A673 (cell line): ENCODE measurements at regions not wholly inside any gene's neighbourhood (a gene's known extent, or its start where the extent isn't known, plus 50 kb on each side); places are given as distances from the start of the nearest gene placed in this dataset.

ENCODE experiments used
- BruUV-seq: library from RNA; stranded (reverse); fragments of 400-500 nt; replicated peaks from 2 replicates; lab custom pipeline; 2021; lab: Mats Ljungman, UMichigan
- CTCF ChIA-PET: fragments of 300-600 bp; sonication (Branson Sonifier 250); formaldehyde crosslinking; loops from one replicate; lab custom pipeline; 2022; ENCODE audit warnings: antibody characterized with exemption; lab: Charles Lee
- POLR2A ChIA-PET: fragments of 300-600 bp; sonication (Branson Sonifier 250); formaldehyde crosslinking; loops from one replicate; lab custom pipeline; 2022; ENCODE audit warnings: antibody characterized with exemption; ENCODE audit not compliant: low non-redundant PET; lab: Charles Lee
- DNase-seq: peaks from one replicate; pipeline ENCODE4 v3.0.0-alpha.2; 2015; ENCODE audit warnings: low spot score
- H3K27ac ChIP-seq: fragments of 200-600 bp; sonication (generic); 2 replicates; pipeline ENCODE4 v1.5.1; 2016; ENCODE audit warnings: mixed run types, low read depth, mild to moderate bottlenecking, mixed read lengths, antibody characterized with exemption, low read length; ENCODE audit not compliant: poor library complexity, severe bottlenecking
- H3K27me3 ChIP-seq: fragments of 200-600 bp; sonication (generic); replicated peaks from 2 replicates; pipeline ENCODE4 v1.6.1; 2017; ENCODE audit warnings: mixed run types, low read depth, mild to moderate bottlenecking, mixed read lengths, antibody characterized with exemption, low read length; ENCODE audit not compliant: insufficient read depth, poor library complexity
- H3K36me3 ChIP-seq: fragments of 200-600 bp; sonication (generic); 2 replicates; pipeline ENCODE4 v1.6.1; 2016; ENCODE audit warnings: mixed run types, mild to moderate bottlenecking, mixed read lengths, antibody characterized with exemption, low read length; ENCODE audit not compliant: insufficient read depth, poor library complexity, severe bottlenecking
- H3K4me1 ChIP-seq: fragments of 200-600 bp; sonication (generic); 2 replicates; pipeline ENCODE4 v1.6.1; 2017; ENCODE audit warnings: mixed run types, mild to moderate bottlenecking, mixed read lengths, antibody characterized with exemption, low read length; ENCODE audit not compliant: insufficient read depth, poor library complexity, severe bottlenecking
- H3K4me3 ChIP-seq: fragments of 200-600 bp; sonication (generic); 2 replicates; pipeline ENCODE4 v1.5.1; 2016; ENCODE audit warnings: low read depth, mixed run types, mild to moderate bottlenecking, mixed read lengths, low read length; ENCODE audit not compliant: poor library complexity, severe bottlenecking
- H3K9me3 ChIP-seq: fragments of 200-600 bp; sonication (generic); 2 replicates; pipeline ENCODE4 v1.6.1; 2016; ENCODE audit warnings: mixed run types, low read depth, mild to moderate bottlenecking, mixed read lengths, antibody characterized with exemption, low read length; ENCODE audit not compliant: poor library complexity, severe bottlenecking
- CTCF ChIP-seq: fragments of 300-800, 200-600 bp; sonication (generic); conservative IDR thresholded peaks from 2 replicates; pipeline ENCODE4 v1.5.1; 2017; ENCODE audit warnings: low read depth, mild to moderate bottlenecking, antibody characterized with exemption, low read length, moderate library complexity, mixed read lengths
- EZH2 ChIP-seq: fragments of 200-600 bp; sonication (generic); IDR thresholded peaks from 2 replicates; pipeline ENCODE4 v1.6.1; 2017; ENCODE audit warnings: borderline replicate concordance, low read depth, mild to moderate bottlenecking, mixed read lengths, antibody characterized with exemption, low read length; ENCODE audit not compliant: poor library complexity, severe bottlenecking
- intact Hi-C: fragments of 100-400 bp; cut with micrococcal nuclease; formaldehyde crosslinking; loops from one replicate; pipeline ENCODE4 v1.10.0; 2022; ENCODE audit not compliant: unreplicated experiment

DNA sequence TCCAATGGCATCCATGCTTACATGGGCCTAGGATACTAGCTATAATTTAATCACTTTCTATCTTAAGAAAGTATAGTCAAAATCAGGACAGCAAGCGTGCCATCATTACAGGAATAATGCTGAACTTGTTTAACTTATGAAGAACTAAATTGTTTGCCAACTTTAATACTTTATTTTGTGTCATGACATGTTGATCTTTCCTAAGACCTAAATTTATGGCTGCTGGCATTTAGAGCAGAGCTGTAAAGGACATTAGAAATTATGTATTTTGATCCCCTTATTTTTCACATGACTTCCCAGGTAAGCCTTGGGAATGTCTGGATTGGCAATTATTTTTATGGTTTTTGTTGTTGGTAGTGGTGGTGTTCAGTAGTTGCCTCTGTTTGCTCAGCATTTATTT is 920.3 kb upstream of the GOT2 start:
- H3K27ac ChIP-seq, result no peak overlapping the region
- no peak for DNase-seq
- no peaks in the 10 kb centered on the region for H3K27me3 ChIP-seq
- H3K4me3 ChIP-seq, result no peak overlapping the region
- BruUV-seq, result no TSS peak
- CTCF ChIA-PET, result no interaction called here
- POLR2A ChIA-PET, result no interaction called here
- TF ChIP-seq CTCF (no peak), EZH2 (no peak)
- intact Hi-C loops, result no loop called here
- H3K9me3 ChIP-seq, result no peaks in the 10 kb centered on the region
- no peaks in the 10 kb centered on the region for H3K4me1 ChIP-seq
- no peaks in the 10 kb centered on the region for H3K36me3 ChIP-seq

DNA sequence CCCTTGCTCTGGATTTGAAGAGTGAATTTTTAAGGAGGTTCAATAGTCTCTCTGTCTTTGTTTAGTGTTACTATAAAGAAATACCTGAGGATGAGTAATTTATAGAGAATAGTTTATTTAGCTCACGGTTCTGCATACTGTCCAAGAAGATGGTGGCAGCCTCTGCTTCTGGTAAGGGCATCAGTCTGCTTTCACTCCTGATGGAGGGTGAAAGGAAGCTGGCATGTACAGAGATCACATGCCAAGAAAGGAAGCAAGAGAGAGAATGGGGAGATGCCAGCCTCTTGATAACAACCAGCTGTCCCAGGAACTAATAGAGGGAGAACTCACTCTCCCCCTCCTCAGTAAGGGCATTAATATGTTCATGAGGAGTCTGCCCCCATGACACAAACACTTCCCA is 917.5 kb upstream of the GOT2 start:
- POLR2A ChIA-PET, result no interaction called here
- intact Hi-C loops, result no loop called here
- H3K27me3 ChIP-seq, result no peaks in the 10 kb centered on the region
- H3K9me3 ChIP-seq, result no peaks in the 10 kb centered on the region
- no peak for DNase-seq
- H3K27ac ChIP-seq, result no peak overlapping the region
- no peak overlapping the region for H3K4me3 ChIP-seq
- no peaks in the 10 kb centered on the region for H3K4me1 ChIP-seq
- TF ChIP-seq EZH2 (no peak), CTCF (no peak)
- no TSS peak for BruUV-seq
- H3K36me3 ChIP-seq, result no peaks in the 10 kb centered on the region
- CTCF ChIA-PET, result no interaction called here

GRCh38 chr16:59645194-59645593 is 911.1 kb upstream of the GOT2 start:
- Histone ChIP-seq H3K36me3 (no peaks in the 10 kb centered on the region), H3K27me3 (no peaks in the 10 kb centered on the region), H3K4me1 (no peaks in the 10 kb centered on the region), H3K4me3 (no peak overlapping the region), H3K27ac (no peak overlapping the region), H3K9me3 (peaks cover 21% of the 10 kb centered on the region)
- TF ChIP-seq CTCF (no peak), EZH2 (no peak)
- ChIA-PET POLR2A (no interaction called here), CTCF (interaction anchor here (0.6 kb wide), 1 partner anchor 801 kb away, joined by 3 read pairs; no protein-coding TSS in a partner anchor)
- BruUV-seq, result no TSS peak
- intact Hi-C loops, result no loop called here
- DNase-seq, result no peak
